AG10803 (cell line): ENCODE measurements at regions not wholly inside any gene's neighbourhood (a gene's known extent, or its start where the extent isn't known, plus 50 kb on each side); places are given as distances from the start of the nearest gene placed in this dataset.

Source experiments
- DNase-seq: peaks from one replicate; pipeline ENCODE4 v3.0.0; 2010; ENCODE audit warnings: low read depth
- H3K4me3 ChIP-seq: 2 replicates; pipeline ENCODE4 v1.5.1; 2011; ENCODE audit warnings: mild to moderate bottlenecking, low read length, control low read depth
- TF ChIP-seq, protein P1 (sequence below): conservative IDR thresholded peaks from 2 replicates; pipeline ENCODE4 v1.5.1; 2011; ENCODE audit warnings: mild to moderate bottlenecking, low read length, control low read depth, inconsistent platforms

DNA sequence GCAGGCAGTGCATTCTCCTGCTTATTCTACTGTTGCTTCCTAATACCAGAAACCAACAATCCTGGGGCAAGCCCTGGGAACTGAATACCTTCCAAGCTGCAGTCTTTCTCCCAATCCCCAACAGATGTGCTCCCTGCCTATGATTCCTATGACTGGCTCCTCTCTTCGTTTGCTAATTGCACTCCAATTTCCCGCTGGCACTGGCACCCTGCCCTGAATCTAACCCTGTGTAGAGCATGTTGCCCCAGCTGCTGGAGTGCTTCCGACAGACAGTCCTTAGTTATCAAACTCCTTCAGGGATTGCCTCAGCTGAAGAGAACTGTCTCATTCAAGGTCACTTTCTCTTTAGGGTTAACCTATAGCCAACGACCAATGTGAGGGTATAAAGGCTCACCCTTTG lies 214.1 kb downstream of the NECTIN3 start:
- no peak for DNase-seq
- TF ChIP-seq, protein P1, sequence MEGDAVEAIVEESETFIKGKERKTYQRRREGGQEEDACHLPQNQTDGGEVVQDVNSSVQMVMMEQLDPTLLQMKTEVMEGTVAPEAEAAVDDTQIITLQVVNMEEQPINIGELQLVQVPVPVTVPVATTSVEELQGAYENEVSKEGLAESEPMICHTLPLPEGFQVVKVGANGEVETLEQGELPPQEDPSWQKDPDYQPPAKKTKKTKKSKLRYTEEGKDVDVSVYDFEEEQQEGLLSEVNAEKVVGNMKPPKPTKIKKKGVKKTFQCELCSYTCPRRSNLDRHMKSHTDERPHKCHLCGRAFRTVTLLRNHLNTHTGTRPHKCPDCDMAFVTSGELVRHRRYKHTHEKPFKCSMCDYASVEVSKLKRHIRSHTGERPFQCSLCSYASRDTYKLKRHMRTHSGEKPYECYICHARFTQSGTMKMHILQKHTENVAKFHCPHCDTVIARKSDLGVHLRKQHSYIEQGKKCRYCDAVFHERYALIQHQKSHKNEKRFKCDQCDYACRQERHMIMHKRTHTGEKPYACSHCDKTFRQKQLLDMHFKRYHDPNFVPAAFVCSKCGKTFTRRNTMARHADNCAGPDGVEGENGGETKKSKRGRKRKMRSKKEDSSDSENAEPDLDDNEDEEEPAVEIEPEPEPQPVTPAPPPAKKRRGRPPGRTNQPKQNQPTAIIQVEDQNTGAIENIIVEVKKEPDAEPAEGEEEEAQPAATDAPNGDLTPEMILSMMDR: no peak
- no peak overlapping the region for H3K4me3 ChIP-seq

DNA sequence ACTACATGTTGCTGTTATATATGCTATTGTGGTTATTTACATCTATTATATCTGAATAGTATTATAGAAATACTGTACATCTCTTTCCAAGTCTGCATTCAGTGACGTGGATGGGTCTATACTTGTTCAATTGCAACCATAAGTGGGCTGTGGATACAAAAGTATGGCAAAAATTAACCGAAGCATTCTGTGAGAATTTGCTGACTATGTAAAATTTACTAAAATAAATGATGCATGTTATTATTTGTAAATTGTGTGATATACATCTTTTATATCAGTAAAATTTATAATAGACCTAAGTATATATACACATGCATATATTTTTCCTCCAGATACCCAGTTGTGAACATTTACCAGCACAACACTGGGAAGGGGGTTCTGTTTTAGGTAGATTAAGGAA lies 215.1 kb downstream of the NECTIN3 start:
- no peak for DNase-seq
- TF ChIP-seq, protein P1: no peak
- H3K4me3 ChIP-seq: no peak overlapping the region

DNA sequence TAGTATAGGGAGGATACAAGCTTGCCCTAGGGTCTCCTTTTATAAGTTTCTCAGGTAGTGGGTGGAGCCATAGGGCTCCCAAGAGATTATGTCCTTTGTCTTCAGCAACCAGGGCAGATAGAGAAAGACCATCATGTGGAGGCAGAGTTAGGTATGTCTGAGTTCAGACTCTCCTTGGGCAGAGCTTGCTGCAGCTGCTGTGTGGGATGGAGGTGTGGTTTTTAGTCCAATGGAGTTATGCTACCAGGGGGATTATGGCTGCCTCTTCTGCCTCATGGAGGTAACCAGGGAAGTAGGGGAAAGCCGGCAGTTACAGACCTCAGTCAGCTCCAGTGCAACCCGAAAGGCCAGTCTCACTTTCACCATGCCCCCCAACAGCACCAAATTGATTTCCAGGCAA lies 220.5 kb downstream of the NECTIN3 start:
- DNase-seq: no peak
- TF ChIP-seq, protein P1: no peak
- no peak overlapping the region for H3K4me3 ChIP-seq

DNA sequence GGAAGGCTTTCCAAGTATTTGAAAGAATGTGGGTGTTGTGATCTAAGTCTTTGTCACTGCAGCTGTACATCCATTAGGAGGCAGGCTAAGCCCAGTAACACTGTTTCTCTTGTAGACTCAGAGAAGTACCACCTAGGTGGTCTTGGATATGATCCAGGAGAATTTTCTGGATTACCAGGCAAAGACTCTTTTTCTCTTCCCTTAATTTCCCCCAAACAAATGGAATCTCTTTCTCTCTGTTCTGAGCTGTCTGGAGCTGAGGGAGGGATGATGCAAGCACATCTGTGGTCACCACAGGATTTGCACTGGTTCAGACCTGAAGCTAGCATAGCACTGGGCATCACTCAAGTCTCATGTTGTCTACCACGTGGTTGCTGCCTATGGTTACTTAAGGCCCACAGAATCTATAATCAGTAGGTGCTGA lies 227.6 kb downstream of the NECTIN3 start:
- no peak overlapping the region for H3K4me3 ChIP-seq
- peak; percentile 79 for DNase-seq
- TF ChIP-seq, protein P1: peak; percentile 36

DNA sequence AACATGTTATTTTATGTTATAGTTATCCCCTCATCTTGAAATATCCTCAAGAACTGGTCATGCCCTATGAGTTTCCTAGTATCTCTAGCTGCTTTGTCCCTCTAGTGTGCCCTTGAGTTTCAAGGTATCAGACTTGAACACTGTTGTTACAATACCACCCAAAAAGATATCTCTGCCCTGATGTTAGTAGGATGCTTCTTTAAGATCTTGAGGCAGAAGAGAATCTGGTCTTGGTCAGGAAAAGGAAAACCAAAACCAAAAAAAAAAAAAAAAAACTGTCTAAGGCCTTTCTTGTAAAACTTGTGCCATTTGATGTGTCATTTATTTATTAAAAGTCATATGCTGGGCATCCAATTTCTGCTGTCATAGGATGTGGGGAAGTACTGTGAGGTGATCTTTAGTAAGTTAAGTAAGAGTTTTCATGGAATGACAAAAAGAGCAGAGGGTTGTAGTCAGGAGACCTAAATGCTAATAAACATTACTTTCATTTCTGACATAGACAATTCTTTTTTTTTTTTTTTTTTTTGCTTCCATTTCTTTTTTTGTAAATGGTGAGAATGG lies 229.7 kb downstream of the NECTIN3 start:
- H3K4me3 ChIP-seq: no peak overlapping the region
- no peak for DNase-seq
- TF ChIP-seq, protein P1: no peak

DNA sequence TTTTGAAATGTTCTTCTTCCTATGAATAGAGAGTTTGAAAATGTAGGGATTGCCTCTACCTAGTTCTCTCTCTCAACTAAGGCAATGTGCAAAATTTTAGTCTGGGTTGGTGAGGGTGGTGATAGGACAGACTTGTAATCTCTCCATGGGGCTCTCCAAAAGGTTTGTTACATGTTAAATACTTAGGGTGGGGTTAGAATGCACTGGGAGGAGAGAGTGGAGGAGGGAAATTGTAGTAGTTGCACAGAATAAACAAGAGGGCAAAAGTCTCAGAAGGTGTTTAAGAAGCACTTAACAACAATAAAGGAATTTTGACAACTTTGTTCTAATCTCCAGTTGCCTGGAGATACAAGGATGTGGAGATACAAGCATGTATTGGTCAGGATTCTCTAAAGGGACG lies 230.4 kb downstream of the NECTIN3 start:
- TF ChIP-seq, protein P1: no peak

DNA sequence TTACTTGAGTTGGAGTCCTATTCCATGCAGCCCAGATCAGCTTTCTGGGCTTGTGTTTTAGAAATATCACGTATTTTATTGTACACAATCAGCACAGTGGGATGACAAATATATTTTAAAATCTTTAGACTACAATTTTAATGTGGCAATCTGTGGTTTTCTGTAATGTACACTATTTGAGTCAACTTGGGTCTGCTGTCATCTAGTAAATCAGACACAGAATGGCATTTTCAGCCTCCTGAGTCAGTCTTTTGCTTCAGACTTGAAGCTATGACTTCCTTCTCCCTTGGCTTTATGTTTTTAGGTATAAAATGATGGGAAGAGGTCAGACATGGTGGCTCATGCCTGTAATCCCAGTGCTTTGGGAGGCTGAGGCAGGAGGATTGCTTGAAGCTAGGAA lies 232.1 kb downstream of the NECTIN3 start:
- TF ChIP-seq, protein P1: no peak
- peak; percentile 63 for DNase-seq
- H3K4me3 ChIP-seq: no peak overlapping the region

More for the DNA sequence above, 230.4 kb downstream of the NECTIN3 start:
- no peak overlapping the region for H3K4me3 ChIP-seq
- no peak for DNase-seq
